GM23338 (cell line): ENCODE measurements at regions not wholly inside any gene's neighbourhood (a gene's known extent, or its start where the extent isn't known, plus 50 kb on each side); places are given as distances from the start of the nearest gene placed in this dataset.

Source experiments
- ATAC-seq: fragments of 200-7000 bp; cut with Tn5 transposase; 3 replicates; pipeline ENCODE4 v1.9.1; 2020
- DNase-seq: peaks from one replicate; pipeline ENCODE4 v3.0.0-alpha.2; 2015; ENCODE audit warnings: low spot score
- H2AFZ ChIP-seq: fragments of 200-600 bp; sonication (generic); 2 replicates; pipeline ENCODE4 v1.8.0; 2016; ENCODE audit warnings: antibody characterized with exemption, mild to moderate bottlenecking, moderate library complexity
- H3F3A ChIP-seq: fragments of 200-600 bp; sonication (generic); replicated peaks from 2 replicates; pipeline ENCODE4 v1.8.0; 2017; ENCODE audit warnings: antibody characterized with exemption, mixed run types, low read depth
- H3K27ac ChIP-seq: fragments of 200-600 bp; sonication (generic); 2 replicates; pipeline ENCODE4 v1.6.1; 2016; ENCODE audit warnings: low read depth
- H3K27me3 ChIP-seq: fragments of 200-600 bp; sonication (generic); 2 replicates; pipeline ENCODE4 v1.8.0; 2016; ENCODE audit warnings: mild to moderate bottlenecking, mixed run types, moderate library complexity; ENCODE audit not compliant: insufficient read depth
- H3K36me3 ChIP-seq: fragments of 200-600 bp; sonication (generic); 2 replicates; pipeline ENCODE4 v1.8.0; 2016; ENCODE audit warnings: mild to moderate bottlenecking; ENCODE audit not compliant: insufficient read depth
- H3K4me1 ChIP-seq: fragments of 200-600 bp; sonication (generic); 2 replicates; pipeline ENCODE4 v1.8.0; 2016; ENCODE audit warnings: mild to moderate bottlenecking, moderate library complexity; ENCODE audit not compliant: insufficient read depth
- H3K4me2 ChIP-seq: fragments of 200-600 bp; sonication (generic); 2 replicates; pipeline ENCODE4 v1.7.1; 2017; ENCODE audit warnings: mixed run types
- H3K4me3 ChIP-seq: fragments of 200-600 bp; sonication (generic); 2 replicates; pipeline ENCODE4 v1.6.1; 2016; ENCODE audit warnings: mixed run types
- H3K79me2 ChIP-seq: fragments of 200-600 bp; sonication (generic); replicated peaks from 2 replicates; pipeline ENCODE4 v1.8.0; 2017; ENCODE audit warnings: mild to moderate bottlenecking; ENCODE audit not compliant: insufficient read depth
- H3K9me2 ChIP-seq: fragments of 200-600 bp; sonication (generic); 2 replicates; pipeline ENCODE4 v1.8.0; 2017; ENCODE audit not compliant: insufficient read depth
- H4K20me1 ChIP-seq: fragments of 200-600 bp; sonication (generic); replicated peaks from 2 replicates; pipeline ENCODE4 v1.8.0; 2017; ENCODE audit warnings: mild to moderate bottlenecking; ENCODE audit not compliant: insufficient read depth
- H3K27ac Mint-ChIP-seq: 2 replicates; pipeline ENCODE4 v1.8.0; 2020; ENCODE audit warnings: inconsistent platforms, mild to moderate bottlenecking, moderate library complexity, mixed read lengths
- H3K27me3 Mint-ChIP-seq: 3 replicates; pipeline ENCODE4 v1.8.0; 2022; ENCODE audit warnings: low read depth, mild to moderate bottlenecking, moderate library complexity, mixed read lengths, inconsistent platforms; ENCODE audit not compliant: insufficient read depth, poor library complexity
- H3K36me3 Mint-ChIP-seq: 3 replicates; pipeline ENCODE4 v1.8.0; 2021; ENCODE audit warnings: low read depth, mild to moderate bottlenecking, inconsistent platforms, moderate library complexity, mixed read lengths
- H3K4me1 Mint-ChIP-seq: 3 replicates; pipeline ENCODE4 v1.8.0; 2020; ENCODE audit warnings: mild to moderate bottlenecking, inconsistent platforms, mixed read lengths
- H3K4me3 Mint-ChIP-seq: 3 replicates; pipeline ENCODE4 v1.8.0; 2021; ENCODE audit warnings: moderate library complexity, mild to moderate bottlenecking, inconsistent platforms, mixed read lengths
- H3K9me3 Mint-ChIP-seq: 3 replicates; pipeline ENCODE4 v1.8.0; 2020; ENCODE audit warnings: moderate library complexity, mild to moderate bottlenecking, inconsistent platforms, mixed read lengths
- CREB1 ChIP-seq: fragments of 250-450 bp; sonication (Bioruptor Pico); IDR thresholded peaks from 2 replicates; pipeline ENCODE4 v1.5.0; 2020; ENCODE audit warnings: low read depth, mild to moderate bottlenecking, moderate library complexity
- ETS1 ChIP-seq: IDR thresholded peaks from 2 replicates; pipeline ENCODE4 v1.6.1; 2016; ENCODE audit warnings: antibody characterized with exemption
- EZH2 ChIP-seq: fragments of 200-600 bp; sonication (generic); IDR thresholded peaks from one replicate; pipeline ENCODE4 v1.8.0; 2017; ENCODE audit warnings: antibody characterized with exemption, mild to moderate bottlenecking, low read depth; ENCODE audit not compliant: unreplicated experiment
- EZH2phosphoT487 ChIP-seq: fragments of 200-600 bp; sonication (generic); IDR thresholded peaks from one replicate; pipeline ENCODE4 v1.8.1; 2018; ENCODE audit warnings: antibody characterized with exemption; ENCODE audit not compliant: unreplicated experiment
- JUNB ChIP-seq: IDR thresholded peaks from one replicate; pipeline ENCODE4 v1.6.1; 2016; ENCODE audit warnings: antibody characterized with exemption; ENCODE audit not compliant: unreplicated experiment
- NANOG ChIP-seq: IDR thresholded peaks from 2 replicates; pipeline ENCODE4 v1.6.1; 2016; ENCODE audit warnings: antibody characterized with exemption, borderline replicate concordance
- POLR2AphosphoS5 ChIP-seq: IDR thresholded peaks from 2 replicates; pipeline ENCODE4 v1.6.1; 2016; ENCODE audit warnings: antibody characterized with exemption, low read depth
- STAT1 ChIP-seq: IDR thresholded peaks from one replicate; pipeline ENCODE4 v1.6.1; 2016; ENCODE audit warnings: antibody characterized with exemption; ENCODE audit not compliant: unreplicated experiment
- ZNF114 ChIP-seq: fragments of 250-450 bp; sonication (Bioruptor Pico); IDR thresholded peaks from 2 replicates; pipeline ENCODE4 v1.5.0; 2020; ENCODE audit warnings: mild to moderate bottlenecking, moderate library complexity
- ZNF331 ChIP-seq: fragments of 250-450 bp; sonication (Bioruptor Pico); IDR thresholded peaks from 2 replicates; pipeline ENCODE4 v1.5.0; 2020; ENCODE audit warnings: low read depth, mild to moderate bottlenecking, moderate library complexity
- TF ChIP-seq, protein P1 (sequence below): fragments of 250-450 bp; sonication (Bioruptor Pico); IDR thresholded peaks from 2 replicates; pipeline ENCODE4 v1.5.0; 2020; ENCODE audit warnings: mild to moderate bottlenecking, moderate library complexity
- TF ChIP-seq, protein P2 (sequence below): IDR thresholded peaks from one replicate; pipeline ENCODE4 v1.6.1; 2018; ENCODE audit warnings: antibody characterized with exemption; ENCODE audit not compliant: unreplicated experiment
- TF ChIP-seq, protein P3 (sequence below), 2 experiments: fragments of 200-600 bp in 1 of 2; sonication (generic) in 1 of 2; conservative IDR thresholded peaks; 2 replicates each; pipeline versions ENCODE4 v1.5.1 to v1.6.1; 2016 to 2017; ENCODE audit warnings: antibody characterized with exemption in 2 of 2, low read depth in 2 of 2, mild to moderate bottlenecking in 2 of 2, moderate library complexity in 1 of 2

DNA sequence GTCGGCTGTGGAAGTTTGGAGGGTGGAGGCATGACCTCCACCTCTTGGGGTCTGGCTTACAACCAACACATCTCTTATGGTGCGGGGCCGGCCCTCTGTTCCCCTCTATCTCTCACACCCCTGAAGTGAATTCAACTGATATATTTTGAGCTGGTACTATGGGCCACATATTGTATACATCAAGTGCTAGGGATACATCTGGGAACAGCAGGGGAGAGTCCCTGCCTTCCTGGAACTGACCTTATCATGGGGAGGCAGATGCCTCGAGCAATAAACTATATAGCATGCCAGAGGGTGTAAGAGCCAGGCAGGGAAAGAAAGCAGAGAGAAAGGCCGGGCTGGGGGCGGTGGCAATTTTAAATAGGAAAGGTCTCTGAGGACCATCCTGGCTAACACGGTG, 60.4 kb upstream of the TRPM1 start:
- DNase-seq (no peak), ATAC-seq (no peak)
- Histone ChIP-seq H3K79me2 (no peaks in the 10 kb centered on the region), H2AFZ (no peak overlapping the region), H3K27me3 (no peaks in the 10 kb centered on the region), H3K9me2 (no peaks in the 10 kb centered on the region), H3K27ac (no peak overlapping the region), H4K20me1 (no peaks in the 10 kb centered on the region), H3F3A (no peaks in the 10 kb centered on the region), H3K4me2 (no peak overlapping the region), H3K4me3 (no peak overlapping the region), H3K36me3 (no peaks in the 10 kb centered on the region), H3K4me1 (0 out of 2 replicates have a peak, but pooled peaks cover 11% of the 10 kb centered on the region)
- TF ChIP-seq EZH2phosphoT487 (no peak), STAT1 (no peak), ZNF331 (CRISPR knock-in tag) (no peak), JUNB (no peak), EZH2 (no peak), POLR2AphosphoS5 (no peak), CREB1 (CRISPR knock-in tag) (no peak), NANOG (no peak), ZNF114 (CRISPR knock-in tag) (no peak), ETS1 (no peak)
- TF ChIP-seq, protein P1, sequence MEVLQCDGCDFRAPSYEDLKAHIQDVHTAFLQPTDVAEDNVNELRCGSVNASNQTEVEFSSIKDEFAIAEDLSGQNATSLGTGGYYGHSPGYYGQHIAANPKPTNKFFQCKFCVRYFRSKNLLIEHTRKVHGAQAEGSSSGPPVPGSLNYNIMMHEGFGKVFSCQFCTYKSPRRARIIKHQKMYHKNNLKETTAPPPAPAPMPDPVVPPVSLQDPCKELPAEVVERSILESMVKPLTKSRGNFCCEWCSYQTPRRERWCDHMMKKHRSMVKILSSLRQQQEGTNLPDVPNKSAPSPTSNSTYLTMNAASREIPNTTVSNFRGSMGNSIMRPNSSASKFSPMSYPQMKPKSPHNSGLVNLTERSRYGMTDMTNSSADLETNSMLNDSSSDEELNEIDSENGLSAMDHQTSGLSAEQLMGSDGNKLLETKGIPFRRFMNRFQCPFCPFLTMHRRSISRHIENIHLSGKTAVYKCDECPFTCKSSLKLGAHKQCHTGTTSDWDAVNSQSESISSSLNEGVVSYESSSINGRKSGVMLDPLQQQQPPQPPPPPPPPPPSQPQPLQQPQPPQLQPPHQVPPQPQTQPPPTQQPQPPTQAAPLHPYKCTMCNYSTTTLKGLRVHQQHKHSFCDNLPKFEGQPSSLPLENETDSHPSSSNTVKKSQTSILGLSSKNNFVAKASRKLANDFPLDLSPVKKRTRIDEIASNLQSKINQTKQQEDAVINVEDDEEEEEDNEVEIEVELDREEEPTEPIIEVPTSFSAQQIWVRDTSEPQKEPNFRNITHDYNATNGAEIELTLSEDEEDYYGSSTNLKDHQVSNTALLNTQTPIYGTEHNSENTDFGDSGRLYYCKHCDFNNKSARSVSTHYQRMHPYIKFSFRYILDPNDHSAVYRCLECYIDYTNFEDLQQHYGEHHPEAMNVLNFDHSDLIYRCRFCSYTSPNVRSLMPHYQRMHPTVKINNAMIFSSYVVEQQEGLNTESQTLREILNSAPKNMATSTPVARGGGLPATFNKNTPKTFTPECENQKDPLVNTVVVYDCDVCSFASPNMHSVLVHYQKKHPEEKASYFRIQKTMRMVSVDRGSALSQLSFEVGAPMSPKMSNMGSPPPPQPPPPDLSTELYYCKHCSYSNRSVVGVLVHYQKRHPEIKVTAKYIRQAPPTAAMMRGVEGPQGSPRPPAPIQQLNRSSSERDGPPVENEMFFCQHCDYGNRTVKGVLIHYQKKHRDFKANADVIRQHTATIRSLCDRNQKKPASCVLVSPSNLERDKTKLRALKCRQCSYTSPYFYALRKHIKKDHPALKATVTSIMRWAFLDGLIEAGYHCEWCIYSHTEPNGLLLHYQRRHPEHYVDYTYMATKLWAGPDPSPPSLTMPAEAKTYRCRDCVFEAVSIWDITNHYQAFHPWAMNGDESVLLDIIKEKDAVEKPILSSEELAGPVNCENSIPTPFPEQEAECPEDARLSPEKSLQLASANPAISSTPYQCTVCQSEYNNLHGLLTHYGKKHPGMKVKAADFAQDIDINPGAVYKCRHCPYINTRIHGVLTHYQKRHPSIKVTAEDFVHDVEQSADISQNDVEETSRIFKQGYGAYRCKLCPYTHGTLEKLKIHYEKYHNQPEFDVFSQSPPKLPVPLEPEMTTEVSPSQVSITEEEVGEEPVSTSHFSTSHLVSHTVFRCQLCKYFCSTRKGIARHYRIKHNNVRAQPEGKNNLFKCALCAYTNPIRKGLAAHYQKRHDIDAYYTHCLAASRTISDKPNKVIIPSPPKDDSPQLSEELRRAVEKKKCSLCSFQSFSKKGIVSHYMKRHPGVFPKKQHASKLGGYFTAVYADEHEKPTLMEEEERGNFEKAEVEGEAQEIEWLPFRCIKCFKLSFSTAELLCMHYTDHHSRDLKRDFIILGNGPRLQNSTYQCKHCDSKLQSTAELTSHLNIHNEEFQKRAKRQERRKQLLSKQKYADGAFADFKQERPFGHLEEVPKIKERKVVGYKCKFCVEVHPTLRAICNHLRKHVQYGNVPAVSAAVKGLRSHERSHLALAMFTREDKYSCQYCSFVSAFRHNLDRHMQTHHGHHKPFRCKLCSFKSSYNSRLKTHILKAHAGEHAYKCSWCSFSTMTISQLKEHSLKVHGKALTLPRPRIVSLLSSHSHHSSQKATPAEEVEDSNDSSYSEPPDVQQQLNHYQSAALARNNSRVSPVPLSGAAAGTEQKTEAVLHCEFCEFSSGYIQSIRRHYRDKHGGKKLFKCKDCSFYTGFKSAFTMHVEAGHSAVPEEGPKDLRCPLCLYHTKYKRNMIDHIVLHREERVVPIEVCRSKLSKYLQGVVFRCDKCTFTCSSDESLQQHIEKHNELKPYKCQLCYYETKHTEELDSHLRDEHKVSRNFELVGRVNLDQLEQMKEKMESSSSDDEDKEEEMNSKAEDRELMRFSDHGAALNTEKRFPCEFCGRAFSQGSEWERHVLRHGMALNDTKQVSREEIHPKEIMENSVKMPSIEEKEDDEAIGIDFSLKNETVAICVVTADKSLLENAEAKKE = no peak
- TF ChIP-seq, protein P2, sequence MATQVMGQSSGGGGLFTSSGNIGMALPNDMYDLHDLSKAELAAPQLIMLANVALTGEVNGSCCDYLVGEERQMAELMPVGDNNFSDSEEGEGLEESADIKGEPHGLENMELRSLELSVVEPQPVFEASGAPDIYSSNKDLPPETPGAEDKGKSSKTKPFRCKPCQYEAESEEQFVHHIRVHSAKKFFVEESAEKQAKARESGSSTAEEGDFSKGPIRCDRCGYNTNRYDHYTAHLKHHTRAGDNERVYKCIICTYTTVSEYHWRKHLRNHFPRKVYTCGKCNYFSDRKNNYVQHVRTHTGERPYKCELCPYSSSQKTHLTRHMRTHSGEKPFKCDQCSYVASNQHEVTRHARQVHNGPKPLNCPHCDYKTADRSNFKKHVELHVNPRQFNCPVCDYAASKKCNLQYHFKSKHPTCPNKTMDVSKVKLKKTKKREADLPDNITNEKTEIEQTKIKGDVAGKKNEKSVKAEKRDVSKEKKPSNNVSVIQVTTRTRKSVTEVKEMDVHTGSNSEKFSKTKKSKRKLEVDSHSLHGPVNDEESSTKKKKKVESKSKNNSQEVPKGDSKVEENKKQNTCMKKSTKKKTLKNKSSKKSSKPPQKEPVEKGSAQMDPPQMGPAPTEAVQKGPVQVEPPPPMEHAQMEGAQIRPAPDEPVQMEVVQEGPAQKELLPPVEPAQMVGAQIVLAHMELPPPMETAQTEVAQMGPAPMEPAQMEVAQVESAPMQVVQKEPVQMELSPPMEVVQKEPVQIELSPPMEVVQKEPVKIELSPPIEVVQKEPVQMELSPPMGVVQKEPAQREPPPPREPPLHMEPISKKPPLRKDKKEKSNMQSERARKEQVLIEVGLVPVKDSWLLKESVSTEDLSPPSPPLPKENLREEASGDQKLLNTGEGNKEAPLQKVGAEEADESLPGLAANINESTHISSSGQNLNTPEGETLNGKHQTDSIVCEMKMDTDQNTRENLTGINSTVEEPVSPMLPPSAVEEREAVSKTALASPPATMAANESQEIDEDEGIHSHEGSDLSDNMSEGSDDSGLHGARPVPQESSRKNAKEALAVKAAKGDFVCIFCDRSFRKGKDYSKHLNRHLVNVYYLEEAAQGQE = no peak
- TF ChIP-seq, protein P3, sequence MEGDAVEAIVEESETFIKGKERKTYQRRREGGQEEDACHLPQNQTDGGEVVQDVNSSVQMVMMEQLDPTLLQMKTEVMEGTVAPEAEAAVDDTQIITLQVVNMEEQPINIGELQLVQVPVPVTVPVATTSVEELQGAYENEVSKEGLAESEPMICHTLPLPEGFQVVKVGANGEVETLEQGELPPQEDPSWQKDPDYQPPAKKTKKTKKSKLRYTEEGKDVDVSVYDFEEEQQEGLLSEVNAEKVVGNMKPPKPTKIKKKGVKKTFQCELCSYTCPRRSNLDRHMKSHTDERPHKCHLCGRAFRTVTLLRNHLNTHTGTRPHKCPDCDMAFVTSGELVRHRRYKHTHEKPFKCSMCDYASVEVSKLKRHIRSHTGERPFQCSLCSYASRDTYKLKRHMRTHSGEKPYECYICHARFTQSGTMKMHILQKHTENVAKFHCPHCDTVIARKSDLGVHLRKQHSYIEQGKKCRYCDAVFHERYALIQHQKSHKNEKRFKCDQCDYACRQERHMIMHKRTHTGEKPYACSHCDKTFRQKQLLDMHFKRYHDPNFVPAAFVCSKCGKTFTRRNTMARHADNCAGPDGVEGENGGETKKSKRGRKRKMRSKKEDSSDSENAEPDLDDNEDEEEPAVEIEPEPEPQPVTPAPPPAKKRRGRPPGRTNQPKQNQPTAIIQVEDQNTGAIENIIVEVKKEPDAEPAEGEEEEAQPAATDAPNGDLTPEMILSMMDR (conservative IDR thresholded peaks at IDR 0.05; ENCODE audit: low read depth in 2 of 2) = no peak
- Mint-ChIP-seq H3K4me3 (no peak overlapping the region), H3K27ac (no peak overlapping the region), H3K27me3 (peaks cover 10% of the 10 kb centered on the region), H3K9me3 (peaks cover 3% of the 10 kb centered on the region; the same call in 1 of the 3 replicates), H3K4me1 (peaks cover 10% of the 10 kb centered on the region), H3K36me3 (no peaks in the 10 kb centered on the region)
